NK-92 (cell line): ENCODE measurements at regions not wholly inside any gene's neighbourhood (a gene's known extent, or its start where the extent isn't known, plus 50 kb on each side); places are given as distances from the start of the nearest gene placed in this dataset.
"Not testable (repeated sequence)": the region's sequence is repeated elsewhere in the genome, so short reads cannot be mapped to it uniquely, and the experiment has no call there.

ENCODE experiments used
- DNase-seq: peaks from one replicate; lab custom pipeline; 2025; ENCODE audit not compliant: unreplicated experiment; lab: John Stamatoyannopoulos, UW

GRCh38 chr9:129296195-129296594 is 118.1 kb upstream of the IER5L start:
- not testable (repeated sequence) for DNase-seq

- DNase-seq, result no peak
Observed at GRCh38 chr9:129291041-129291501, 113.0 kb upstream of the IER5L start.

GRCh38 chr9:129290606-129291005 is 112.5 kb upstream of the IER5L start:
- DNase-seq, result no peak

- DNase-seq, result no peak
Observed at GRCh38 chr9:129289883-129290282, 111.8 kb upstream of the IER5L start.

GRCh38 chr9:129289131-129289731 is 111.2 kb upstream of the IER5L start:
- DNase-seq, result no peak

- no peak for DNase-seq
Observed at GRCh38 chr9:129287619-129288305, 109.7 kb upstream of the IER5L start.

GRCh38 chr9:129285979-129286772 is 108.1 kb upstream of the IER5L start:
- DNase-seq, result no peak

GRCh38 chr9:129285382-129285781 is 107.3 kb upstream of the IER5L start:
- DNase-seq, result no peak

GRCh38 chr9:129284607-129285291 is 106.7 kb upstream of the IER5L start:
- DNase-seq, result no peak

- no peak for DNase-seq
Observed at GRCh38 chr9:129283705-129284606, 105.9 kb upstream of the IER5L start.

GRCh38 chr9:129283291-129283691 is 105.2 kb upstream of the IER5L start:
- DNase-seq, result no peak

- no peak for DNase-seq
Observed at GRCh38 chr9:129282731-129283211, 104.7 kb upstream of the IER5L start.

GRCh38 chr9:129282272-129282671 is 104.2 kb upstream of the IER5L start:
- DNase-seq, result no peak

- no peak for DNase-seq
Observed at GRCh38 chr9:129281506-129282145, 103.6 kb upstream of the IER5L start.

GRCh38 chr9:129280623-129281271 is 102.7 kb upstream of the IER5L start:
- no peak for DNase-seq

GRCh38 chr9:129280236-129280622 is 102.2 kb upstream of the IER5L start:
- no peak for DNase-seq

GRCh38 chr9:129278391-129279237 is 100.6 kb upstream of the IER5L start:
- no peak for DNase-seq

GRCh38 chr9:129276486-129277230 is 98.6 kb upstream of the IER5L start:
- DNase-seq, result no peak
